ENCODE measurements at regions not wholly inside any gene's neighbourhood (a gene's known extent, or its start where the extent isn't known, plus 50 kb on each side); places are given as distances from the start of the nearest gene placed in this dataset.

GRCh38 chr10:106076496-106076895 lies 1088.0 kb downstream of the SORCS1 start:
- H3K4me3 Mint-ChIP-seq: no peak overlapping the region
- H3K4me1 Mint-ChIP-seq: no peaks in the 10 kb centered on the region
- no peaks in the 10 kb centered on the region for H3K36me3 Mint-ChIP-seq
- ChIA-PET CTCF (no interaction called here), POLR2A (no interaction called here)
- ATAC-seq: no peak
- H3K27me3 Mint-ChIP-seq: peaks cover 0 to 5% (median 0%) of the 10 kb centered on the region in 5 donors
- no peak overlapping the region for H3K27ac Mint-ChIP-seq
- peaks cover 0 to 7% (median 3%) of the 10 kb centered on the region in 11 donors for H3K9me3 Mint-ChIP-seq
- no peak for DNase-seq
- Histone ChIP-seq H3K27ac (ENCODE audit: low read depth, low read length) (no peak overlapping the region), H3K36me3 (ENCODE audit: control insufficient read depth in 2 of 3, insufficient read depth in 3 of 3, low read length in 3 of 3) (no peaks in the 10 kb centered on the region), H3K27me3 (ENCODE audit: control insufficient read depth in 2 of 2, insufficient read depth in 2 of 2, low read length in 2 of 2) (no peaks in the 10 kb centered on the region), H3K9me3 (ENCODE audit: control insufficient read depth in 2 of 3, low read length in 3 of 3) (peaks cover 0 to 4% (median 0%) of the 10 kb centered on the region in 3 experiments), H3K4me3 (ENCODE audit: low read length) (no peak overlapping the region), H3K4me1 (ENCODE audit: control insufficient read depth in 2 of 2, insufficient read depth in 2 of 2, low read length in 2 of 2) (no peaks in the 10 kb centered on the region)
- intact Hi-C loops (cut with micrococcal nuclease): no loop called here

- Mint-ChIP-seq H3K9me3 (peaks cover 0 to 7% (median 0%) of the 10 kb centered on the region in 11 donors), H3K4me3 (no peak overlapping the region), H3K27me3 (peaks cover 0 to 6% (median 0%) of the 10 kb centered on the region in 5 donors), H3K4me1 (no peaks in the 10 kb centered on the region), H3K36me3 (no peaks in the 10 kb centered on the region), H3K27ac (no peak overlapping the region)
- Histone ChIP-seq H3K9me3 (ENCODE audit: control insufficient read depth in 2 of 3, low read length in 3 of 3) (no peaks in the 10 kb centered on the region), H3K27me3 (ENCODE audit: control insufficient read depth in 2 of 2, insufficient read depth in 2 of 2, low read length in 2 of 2) (no peaks in the 10 kb centered on the region), H3K36me3 (ENCODE audit: control insufficient read depth in 2 of 3, insufficient read depth in 3 of 3, low read length in 3 of 3) (no peaks in the 10 kb centered on the region), H3K4me1 (ENCODE audit: control insufficient read depth in 2 of 2, insufficient read depth in 2 of 2, low read length in 2 of 2) (no peaks in the 10 kb centered on the region), H3K4me3 (ENCODE audit: low read length) (no peak overlapping the region), H3K27ac (ENCODE audit: low read depth, low read length) (no peak overlapping the region)
- DNase-seq (no peak), ATAC-seq (no peak)
- ChIA-PET POLR2A (no interaction called here), CTCF (no interaction called here)
- intact Hi-C loops (cut with micrococcal nuclease): no loop called here
Measured at GRCh38 chr10:106053061-106053460, 1111.4 kb downstream of the SORCS1 start.

GRCh38 chr10:106044503-106044902 lies 1120.0 kb downstream of the SORCS1 start:
- H3K27ac Mint-ChIP-seq: no peak overlapping the region
- Histone ChIP-seq H3K27me3 (ENCODE audit: control insufficient read depth in 2 of 2, insufficient read depth in 2 of 2, low read length in 2 of 2) (no peaks in the 10 kb centered on the region), H3K4me1 (ENCODE audit: control insufficient read depth in 2 of 2, insufficient read depth in 2 of 2, low read length in 2 of 2) (no peaks in the 10 kb centered on the region), H3K9me3 (ENCODE audit: control insufficient read depth in 2 of 3, low read length in 3 of 3) (no peaks in the 10 kb centered on the region), H3K4me3 (ENCODE audit: low read length) (no peak overlapping the region), H3K27ac (ENCODE audit: low read depth, low read length) (no peak overlapping the region), H3K36me3 (ENCODE audit: control insufficient read depth in 2 of 3, insufficient read depth in 3 of 3, low read length in 3 of 3) (no peaks in the 10 kb centered on the region)
- no peaks in the 10 kb centered on the region for H3K4me1 Mint-ChIP-seq
- no peak overlapping the region for H3K4me3 Mint-ChIP-seq
- H3K27me3 Mint-ChIP-seq: peaks cover 0 to 13% (median 0%) of the 10 kb centered on the region in 5 donors
- intact Hi-C loops (cut with micrococcal nuclease): no loop called here
- ATAC-seq (no peak), DNase-seq (no peak)
- peaks cover 0 to 16% (median 4%) of the 10 kb centered on the region in 11 donors for H3K9me3 Mint-ChIP-seq
- ChIA-PET POLR2A (no interaction called here), CTCF (no interaction called here)
- H3K36me3 Mint-ChIP-seq: no peaks in the 10 kb centered on the region

- H3K4me1 ChIP-seq (ENCODE audit: control insufficient read depth in 2 of 2, insufficient read depth in 2 of 2, low read length in 2 of 2): no peaks in the 10 kb centered on the region
- peaks cover 0 to 13% (median 0%) of the 10 kb centered on the region in 5 donors for H3K27me3 Mint-ChIP-seq
- CTCF ChIA-PET: interaction anchor here (0.6 kb wide), 1 partner anchor 1023 kb away, joined by 10 read pairs; no protein-coding TSS in a partner anchor
- no peaks in the 10 kb centered on the region for H3K36me3 ChIP-seq (ENCODE audit: control insufficient read depth in 2 of 3, insufficient read depth in 3 of 3, low read length in 3 of 3)
- DNase-seq (no peak), ATAC-seq (no peak)
- H3K27me3 ChIP-seq (ENCODE audit: control insufficient read depth in 2 of 2, insufficient read depth in 2 of 2, low read length in 2 of 2): no peaks in the 10 kb centered on the region
- H3K4me1 Mint-ChIP-seq: no peaks in the 10 kb centered on the region
- intact Hi-C loops (cut with micrococcal nuclease): no loop called here
- POLR2A ChIA-PET: no interaction called here
- H3K27ac ChIP-seq (ENCODE audit: low read depth, low read length): no peak overlapping the region
- no peaks in the 10 kb centered on the region for H3K9me3 ChIP-seq (ENCODE audit: control insufficient read depth in 2 of 3, low read length in 3 of 3)
- no peak overlapping the region for H3K4me3 Mint-ChIP-seq
- H3K27ac Mint-ChIP-seq: no peak overlapping the region
- H3K4me3 ChIP-seq (ENCODE audit: low read length): no peak overlapping the region
- peaks cover 0 to 16% (median 5%) of the 10 kb centered on the region in 11 donors for H3K9me3 Mint-ChIP-seq
- H3K36me3 Mint-ChIP-seq: no peaks in the 10 kb centered on the region
Measured at GRCh38 chr10:106043863-106044262, 1120.6 kb downstream of the SORCS1 start.

- CTCF ChIA-PET: no interaction called here
- peaks cover 0 to 8% (median 0%) of the 10 kb centered on the region in 5 donors for H3K27me3 Mint-ChIP-seq
- Histone ChIP-seq H3K9me3 (ENCODE audit: control insufficient read depth in 2 of 3, low read length in 3 of 3) (no peaks in the 10 kb centered on the region), H3K27ac (ENCODE audit: low read depth, low read length) (no peak overlapping the region), H3K4me1 (ENCODE audit: control insufficient read depth in 2 of 2, insufficient read depth in 2 of 2, low read length in 2 of 2) (no peaks in the 10 kb centered on the region), H3K27me3 (ENCODE audit: control insufficient read depth in 2 of 2, insufficient read depth in 2 of 2, low read length in 2 of 2) (no peaks in the 10 kb centered on the region), H3K4me3 (ENCODE audit: low read length) (no peak overlapping the region), H3K36me3 (ENCODE audit: control insufficient read depth in 2 of 3, insufficient read depth in 3 of 3, low read length in 3 of 3) (no peaks in the 10 kb centered on the region)
- H3K4me3 Mint-ChIP-seq: no peak overlapping the region
- H3K9me3 Mint-ChIP-seq: peaks cover 0 to 36% (median 5%) of the 10 kb centered on the region in 11 donors
- no peak for DNase-seq
- H3K27ac Mint-ChIP-seq: no peak overlapping the region
- H3K4me1 Mint-ChIP-seq: no peaks in the 10 kb centered on the region
- no peak for ATAC-seq
- intact Hi-C loops (cut with micrococcal nuclease): no loop called here
- no peaks in the 10 kb centered on the region for H3K36me3 Mint-ChIP-seq
- POLR2A ChIA-PET: no interaction called here
Measured at GRCh38 chr10:106038246-106038645, 1126.3 kb downstream of the SORCS1 start.

- DNase-seq (no peak), ATAC-seq (no peak)
- H3K27me3 ChIP-seq (ENCODE audit: control insufficient read depth in 2 of 2, insufficient read depth in 2 of 2, low read length in 2 of 2): no peaks in the 10 kb centered on the region
- Mint-ChIP-seq H3K36me3 (no peaks in the 10 kb centered on the region), H3K9me3 (peaks cover 0 to 20% (median 5%) of the 10 kb centered on the region in 11 donors), H3K27ac (no peak overlapping the region), H3K27me3 (peaks cover 0 to 5% (median 0%) of the 10 kb centered on the region in 5 donors), H3K4me3 (no peak overlapping the region), H3K4me1 (no peaks in the 10 kb centered on the region)
- H3K4me1 ChIP-seq (ENCODE audit: control insufficient read depth in 2 of 2, insufficient read depth in 2 of 2, low read length in 2 of 2): no peaks in the 10 kb centered on the region
- no peak overlapping the region for H3K4me3 ChIP-seq (ENCODE audit: low read length)
- H3K27ac ChIP-seq (ENCODE audit: low read depth, low read length): no peak overlapping the region
- H3K36me3 ChIP-seq (ENCODE audit: control insufficient read depth in 2 of 3, insufficient read depth in 3 of 3, low read length in 3 of 3): no peaks in the 10 kb centered on the region
- CTCF ChIA-PET: no interaction called here
- intact Hi-C loops (cut with micrococcal nuclease): no loop called here
- H3K9me3 ChIP-seq (ENCODE audit: control insufficient read depth in 2 of 3, low read length in 3 of 3): no peaks in the 10 kb centered on the region
- POLR2A ChIA-PET: no interaction called here
Measured at GRCh38 chr10:106033065-106033464, 1131.4 kb downstream of the SORCS1 start.

GRCh38 chr10:106032450-106033002 lies 1132.0 kb downstream of the SORCS1 start:
- no peak for DNase-seq
- Mint-ChIP-seq H3K4me3 (no peak overlapping the region), H3K9me3 (peaks cover 0 to 17% (median 5%) of the 10 kb centered on the region in 11 donors), H3K4me1 (no peaks in the 10 kb centered on the region), H3K36me3 (no peaks in the 10 kb centered on the region), H3K27me3 (peaks cover 0 to 5% (median 0%) of the 10 kb centered on the region in 5 donors), H3K27ac (no peak overlapping the region)
- intact Hi-C loops (cut with micrococcal nuclease): no loop called here
- Histone ChIP-seq H3K4me3 (ENCODE audit: low read length) (no peak overlapping the region), H3K36me3 (ENCODE audit: control insufficient read depth in 2 of 3, insufficient read depth in 3 of 3, low read length in 3 of 3) (no peaks in the 10 kb centered on the region), H3K27ac (ENCODE audit: low read depth, low read length) (no peak overlapping the region), H3K27me3 (ENCODE audit: control insufficient read depth in 2 of 2, insufficient read depth in 2 of 2, low read length in 2 of 2) (no peaks in the 10 kb centered on the region), H3K9me3 (ENCODE audit: control insufficient read depth in 2 of 3, low read length in 3 of 3) (no peaks in the 10 kb centered on the region), H3K4me1 (ENCODE audit: control insufficient read depth in 2 of 2, insufficient read depth in 2 of 2, low read length in 2 of 2) (no peaks in the 10 kb centered on the region)
- POLR2A ChIA-PET: no interaction called here
- ATAC-seq: no peak
- CTCF ChIA-PET: no interaction called here

Data from naive thymus-derived CD4-positive, alpha-beta T cell (primary cell).